Lower leg skin (tissue), 3 donors: ENCODE measurements at regions not wholly inside any gene's neighbourhood (a gene's known extent, or its start where the extent isn't known, plus 50 kb on each side); places are given as distances from the start of the nearest gene placed in this dataset.

Experiments used
- CTCF ChIP-seq, 3 donors: fragments of 450-650 bp; IDR thresholded peaks; one replicate each; pipeline ENCODE4 v1.5.1; 2016; ENCODE audit warnings: antibody characterized with exemption in 3 of 3, mild to moderate bottlenecking in 3 of 3, moderate library complexity in 2 of 3
- POLR2A ChIP-seq, 2 donors: fragments of 450-650 bp; IDR thresholded peaks; one replicate each; pipeline ENCODE4 v1.6.1; 2016 to 2017; ENCODE audit warnings: antibody characterized with exemption in 2 of 2, mild to moderate bottlenecking in 1 of 2, moderate library complexity in 1 of 2

- TF ChIP-seq CTCF (IDR thresholded peaks at IDR 0.05) (no peak), POLR2A (IDR thresholded peaks at IDR 0.05) (no peak)
Observed at GRCh38 chr7:41592794-41593193, 110.1 kb downstream of the INHBA start.
